NB4 (cell line): ENCODE measurements at regions not wholly inside any gene's neighbourhood (a gene's known extent, or its start where the extent isn't known, plus 50 kb on each side); places are given as distances from the start of the nearest gene placed in this dataset.

Source experiments
- DNase-seq: peaks from one replicate; pipeline ENCODE4 v3.0.0; 2010; ENCODE audit warnings: low read depth
- H3K4me3 ChIP-seq: one replicate; pipeline ENCODE4 v1.5.1; 2011; ENCODE audit warnings: mild to moderate bottlenecking, low read depth, low read length, moderate library complexity
- CTCF ChIP-seq: IDR thresholded peaks from one replicate; pipeline ENCODE4 v1.5.1; 2012; ENCODE audit warnings: low read depth, low read length
- MYC ChIP-seq: IDR thresholded peaks from 2 replicates; pipeline ENCODE4 v1.6.1; 2011; ENCODE audit warnings: low read depth, low read length
- POLR2A ChIP-seq: IDR thresholded peaks from 2 replicates; pipeline ENCODE4 v1.6.1; 2011; ENCODE audit warnings: mild to moderate bottlenecking; ENCODE audit not compliant: insufficient read length; ENCODE audit errors: extremely low read depth
- TF ChIP-seq, protein P1 (sequence below): IDR thresholded peaks from 2 replicates; pipeline ENCODE4 v1.6.1; 2011; ENCODE audit warnings: low read depth, low read length

DNA sequence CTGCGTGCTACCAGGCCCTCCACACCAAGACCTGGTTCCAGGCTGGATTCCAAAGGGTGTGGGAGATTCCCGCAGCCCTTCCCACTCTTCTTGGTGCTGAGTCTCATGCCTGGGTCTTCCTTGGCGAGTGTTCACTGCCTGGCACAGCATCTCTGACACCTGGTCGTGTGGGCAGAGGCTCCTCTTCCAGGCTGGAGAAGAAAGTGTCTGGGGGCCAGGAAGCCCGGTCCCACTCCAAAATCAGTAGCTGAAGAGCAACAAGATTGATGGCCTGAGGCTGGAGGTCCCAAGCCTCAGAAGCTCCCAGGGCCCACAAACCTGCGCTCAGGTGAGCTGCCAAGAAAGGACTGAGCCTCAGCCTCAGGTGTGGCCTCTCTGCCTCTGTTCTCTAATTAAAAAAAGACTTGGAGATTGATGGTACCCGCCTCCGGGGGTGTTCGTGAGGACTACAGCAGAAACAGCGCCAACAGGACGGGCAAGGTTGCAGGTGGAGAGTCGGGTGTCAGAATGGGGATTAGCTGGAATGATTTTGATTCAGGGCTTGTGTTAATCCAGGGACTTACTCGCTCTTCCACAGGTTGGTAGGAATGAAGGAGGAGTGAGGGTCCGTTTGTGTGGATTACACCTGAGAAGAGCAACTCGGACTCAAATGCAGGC is 217.5 kb downstream of the TEX29 start:
- no peak overlapping the region for H3K4me3 ChIP-seq
- TF ChIP-seq POLR2A, result no peak
- TF ChIP-seq CTCF, result no peak
- TF ChIP-seq MYC, result no peak
- TF ChIP-seq, protein P1, sequence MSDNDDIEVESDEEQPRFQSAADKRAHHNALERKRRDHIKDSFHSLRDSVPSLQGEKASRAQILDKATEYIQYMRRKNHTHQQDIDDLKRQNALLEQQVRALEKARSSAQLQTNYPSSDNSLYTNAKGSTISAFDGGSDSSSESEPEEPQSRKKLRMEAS, result no peak
- DNase-seq, result no peak

GRCh38 chr13:111539252-111539651 is 218.8 kb downstream of the TEX29 start:
- TF ChIP-seq MYC, result no peak
- TF ChIP-seq POLR2A, result no peak
- no peak for TF ChIP-seq CTCF
- TF ChIP-seq, protein P1, result no peak
- DNase-seq, result no peak
- no peak overlapping the region for H3K4me3 ChIP-seq

DNA sequence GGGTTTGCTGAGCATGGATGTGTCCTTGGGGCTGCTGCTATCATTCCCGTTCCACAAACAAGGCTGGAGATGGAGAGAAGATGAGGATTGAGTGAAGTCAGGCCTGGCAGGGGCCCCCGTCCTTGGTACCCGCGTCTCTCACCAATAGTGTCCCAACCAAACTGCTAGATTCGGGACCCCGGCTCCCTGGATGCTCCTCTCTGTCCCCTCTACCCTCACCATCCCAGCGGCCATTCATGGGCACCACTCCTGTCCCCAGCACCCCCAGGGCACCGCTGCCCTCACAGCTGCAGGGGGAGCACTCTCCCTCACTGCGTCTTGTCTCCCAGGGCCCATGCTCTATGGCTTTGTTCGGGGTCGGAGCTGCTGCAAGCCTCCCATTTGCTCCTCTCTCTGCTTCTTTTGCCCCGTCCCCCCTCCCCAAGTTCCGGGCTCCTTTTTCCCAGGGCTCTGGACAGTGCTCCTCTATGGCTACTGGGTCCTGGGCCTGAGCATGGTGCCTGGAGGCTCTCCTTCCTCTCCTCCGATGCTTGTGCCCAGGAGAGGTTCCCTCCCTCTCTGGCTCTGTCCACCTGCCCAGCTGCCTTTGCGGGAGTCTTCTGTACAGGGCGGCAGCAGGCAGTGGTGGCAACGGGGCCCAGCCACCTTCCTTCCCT is 219.5 kb downstream of the TEX29 start:
- H3K4me3 ChIP-seq, result no peak overlapping the region
- TF ChIP-seq, protein P1, result no peak
- TF ChIP-seq CTCF, result peak; percentile 4
- DNase-seq, result peak; percentile 20

- no peak for DNase-seq
- no peak overlapping the region for H3K4me3 ChIP-seq
- TF ChIP-seq, protein P1, result no peak
- TF ChIP-seq CTCF (no peak), MYC (no peak), POLR2A (no peak)
These were observed 220.0 kb downstream of the TEX29 start for GRCh38 chr13:111540486-111540885.

GRCh38 chr13:111541345-111541744 is 220.9 kb downstream of the TEX29 start:
- no peak for TF ChIP-seq MYC
- TF ChIP-seq POLR2A, result no peak
- TF ChIP-seq, protein P1, result no peak
- TF ChIP-seq CTCF, result no peak
- no peak overlapping the region for H3K4me3 ChIP-seq
- no peak for DNase-seq
